ENCODE measurements at regions not wholly inside any gene's neighbourhood (a gene's known extent, or its start where the extent isn't known, plus 50 kb on each side); places are given as distances from the start of the nearest gene placed in this dataset.

DNA sequence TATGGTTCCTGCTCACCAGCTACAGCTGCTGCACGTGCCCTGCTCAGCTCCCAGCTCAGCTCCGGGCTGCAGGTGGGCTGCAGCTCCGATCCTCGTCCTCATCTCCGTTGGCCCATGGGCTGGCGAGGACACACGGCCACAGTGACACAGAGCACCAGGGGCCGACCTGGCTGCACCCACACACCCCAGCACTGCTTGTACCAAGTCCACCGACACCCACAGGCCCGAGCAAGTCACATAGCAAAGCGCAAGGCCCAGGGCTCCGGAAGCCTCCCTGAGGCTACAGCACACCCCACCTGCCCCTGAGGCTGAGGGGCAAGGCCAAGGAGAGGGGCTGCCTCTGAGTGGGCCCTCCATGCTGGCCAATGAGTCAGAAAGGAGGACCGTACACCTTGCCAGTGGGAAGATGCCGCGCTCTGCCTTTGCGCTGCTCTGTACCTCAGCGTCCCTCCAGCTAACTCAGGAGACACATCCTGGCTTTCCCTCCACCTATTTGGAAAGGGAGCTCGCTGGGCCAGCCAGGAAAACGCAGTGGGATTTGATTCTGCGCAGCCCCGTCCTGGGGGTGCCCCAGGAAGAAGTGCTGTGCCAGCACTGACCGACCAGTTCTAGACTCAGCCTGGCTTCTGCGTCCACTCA lies 124.8 kb downstream of the SIK1 start:
- TF ChIP-seq, protein P1, sequence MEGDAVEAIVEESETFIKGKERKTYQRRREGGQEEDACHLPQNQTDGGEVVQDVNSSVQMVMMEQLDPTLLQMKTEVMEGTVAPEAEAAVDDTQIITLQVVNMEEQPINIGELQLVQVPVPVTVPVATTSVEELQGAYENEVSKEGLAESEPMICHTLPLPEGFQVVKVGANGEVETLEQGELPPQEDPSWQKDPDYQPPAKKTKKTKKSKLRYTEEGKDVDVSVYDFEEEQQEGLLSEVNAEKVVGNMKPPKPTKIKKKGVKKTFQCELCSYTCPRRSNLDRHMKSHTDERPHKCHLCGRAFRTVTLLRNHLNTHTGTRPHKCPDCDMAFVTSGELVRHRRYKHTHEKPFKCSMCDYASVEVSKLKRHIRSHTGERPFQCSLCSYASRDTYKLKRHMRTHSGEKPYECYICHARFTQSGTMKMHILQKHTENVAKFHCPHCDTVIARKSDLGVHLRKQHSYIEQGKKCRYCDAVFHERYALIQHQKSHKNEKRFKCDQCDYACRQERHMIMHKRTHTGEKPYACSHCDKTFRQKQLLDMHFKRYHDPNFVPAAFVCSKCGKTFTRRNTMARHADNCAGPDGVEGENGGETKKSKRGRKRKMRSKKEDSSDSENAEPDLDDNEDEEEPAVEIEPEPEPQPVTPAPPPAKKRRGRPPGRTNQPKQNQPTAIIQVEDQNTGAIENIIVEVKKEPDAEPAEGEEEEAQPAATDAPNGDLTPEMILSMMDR (IDR thresholded peaks at IDR 0.05), result no peak
- TF ChIP-seq POLR2A (IDR thresholded peaks at IDR 0.05), result no peak
